GM12892 (cell line): ENCODE measurements at regions not wholly inside any gene's neighbourhood (a gene's known extent, or its start where the extent isn't known, plus 50 kb on each side); places are given as distances from the start of the nearest gene placed in this dataset.

Source experiments
- POLR2A ChIP-seq: IDR thresholded peaks from 2 replicates; pipeline ENCODE4 v1.6.1; 2011; ENCODE audit warnings: low read depth, low read length, control low read depth
- POLR2AphosphoS5 ChIP-seq: IDR thresholded peaks from 2 replicates; pipeline ENCODE4 v1.6.1; 2011; ENCODE audit warnings: low read depth, low read length, control low read depth

DNA sequence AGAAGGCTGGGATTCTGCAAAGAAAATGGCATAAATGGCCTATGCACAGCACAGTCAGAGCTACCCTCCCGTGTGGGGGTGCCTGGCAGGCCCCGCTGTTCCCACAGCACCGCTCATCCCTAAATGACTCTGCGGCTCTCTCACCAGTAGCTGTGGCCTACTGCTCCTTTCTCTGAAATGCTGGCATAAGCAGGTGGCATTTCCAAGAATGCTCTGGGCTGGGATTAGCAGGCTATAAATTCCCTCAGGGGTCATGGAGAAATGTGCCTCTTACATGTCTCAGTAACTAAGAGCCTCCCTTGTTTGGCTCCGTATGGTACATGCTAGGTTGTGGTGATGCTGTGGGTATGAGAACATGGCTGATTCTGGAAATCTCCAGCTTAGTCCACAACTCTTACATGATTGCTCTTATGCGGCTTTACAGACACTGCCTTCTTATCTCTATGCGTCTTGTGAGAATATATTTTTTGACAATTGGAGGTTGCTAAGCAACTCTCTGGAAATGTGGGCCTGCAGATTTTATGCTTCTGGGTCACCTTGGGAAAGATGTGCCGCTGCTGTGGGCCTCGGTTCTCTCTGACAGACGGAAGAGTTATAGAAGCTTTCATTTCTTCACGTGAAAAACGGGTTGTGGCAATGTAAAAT, 80.3 kb upstream of the GATA6 start:
- no peak for TF ChIP-seq POLR2A
- no peak for TF ChIP-seq POLR2AphosphoS5
